HEK293T (cell line): ENCODE measurements at regions not wholly inside any gene's neighbourhood (a gene's known extent, or its start where the extent isn't known, plus 50 kb on each side); places are given as distances from the start of the nearest gene placed in this dataset.

Source experiments
- PKNOX1 ChIP-seq: fragments of 450-650 bp; IDR thresholded peaks from 2 replicates; pipeline ENCODE4 v1.6.1; 2016
- SP1 ChIP-seq: fragments of 450-650 bp; IDR thresholded peaks from 2 replicates; pipeline ENCODE4 v1.6.1; 2017
- ZNF384 ChIP-seq: fragments of 450-650 bp; IDR thresholded peaks from 2 replicates; pipeline ENCODE4 v1.6.1; 2016

GRCh38 chr21:39016740-39017315 is 166.4 kb downstream of the PSMG1 start:
- TF ChIP-seq SP1 (no peak), PKNOX1 (no peak), ZNF384 (no peak)
